SK-N-SH (cell line): ENCODE measurements at regions not wholly inside any gene's neighbourhood (a gene's known extent, or its start where the extent isn't known, plus 50 kb on each side); places are given as distances from the start of the nearest gene placed in this dataset.

ENCODE experiments used
- CTCF ChIA-PET: fragments of 300-600, 350-600 bp; formaldehyde crosslinking; extraction: SDS; loops from one replicate; lab custom pipeline; 2021; lab: Yijun Ruan, JAX
- POLR2A ChIA-PET: fragments of 350-600 bp; sonication (Branson Sonifier 250); formaldehyde crosslinking; extraction: SDS; loops from one replicate; lab custom pipeline; 2020; ENCODE audit warnings: antibody characterized with exemption, inconsistent platforms; lab: Yijun Ruan, JAX
- DNase-seq: peaks from one replicate; pipeline ENCODE4 v3.0.0; 2012
- H2AFZ ChIP-seq: fragments of 200-600 bp; sonication (generic); 2 replicates; pipeline ENCODE4 v1.8.1; 2016; ENCODE audit warnings: antibody characterized with exemption, mild to moderate bottlenecking, low read depth
- H3F3A ChIP-seq: fragments of 200-600 bp; sonication (generic); replicated peaks from 2 replicates; pipeline ENCODE3; 2016; ENCODE audit warnings: antibody characterized with exemption, mild to moderate bottlenecking; ENCODE audit not compliant: insufficient read depth
- H3K27ac ChIP-seq, 2 experiments: fragments of 200-500 bp in 1 of 2; fragments of 200-600 bp in 1 of 2; sonication (Bioruptor generic) in 1 of 2; sonication (generic), shearing (Covaris generic) in 1 of 2; 2 replicates each; pipeline versions ENCODE4 v1.5.1 to v1.6.1; 2014 to 2016; ENCODE audit warnings: low read depth in 2 of 2, inconsistent platforms in 1 of 2, low read length in 1 of 2, mild to moderate bottlenecking in 1 of 2, mixed read lengths in 1 of 2
- H3K27me3 ChIP-seq: fragments of 200-600 bp; sonication (generic), shearing (Covaris generic); 2 replicates; pipeline ENCODE4 v1.6.1; 2016; ENCODE audit warnings: mixed run types; ENCODE audit not compliant: insufficient read depth
- H3K36me3 ChIP-seq, 2 experiments: fragments of 200-500 bp in 1 of 2; fragments of 200-600 bp in 1 of 2; sonication (Bioruptor generic) in 1 of 2; sonication (generic) in 1 of 2; replicated peaks in 1 of 2; 2 replicates each; pipeline versions ENCODE3 to v1.5.1; 2014 to 2016; ENCODE audit warnings: low read length in 1 of 2, mild to moderate bottlenecking in 1 of 2; ENCODE audit not compliant: insufficient read depth in 2 of 2, control insufficient read depth in 1 of 2
- H3K4me1 ChIP-seq, 2 experiments: fragments of 200-500 bp in 1 of 2; fragments of 200-600 bp in 1 of 2; sonication (Bioruptor generic) in 1 of 2; sonication (generic), shearing (Covaris generic) in 1 of 2; 2 replicates each; pipeline versions ENCODE4 v1.5.1 to v1.6.1; 2014 to 2016; ENCODE audit warnings: low read depth in 1 of 2, low read length in 1 of 2, mixed run types in 1 of 2; ENCODE audit not compliant: insufficient read depth in 2 of 2, control insufficient read depth in 1 of 2
- H3K4me2 ChIP-seq: fragments of 200-600 bp; sonication (generic), shearing (Covaris generic); 2 replicates; pipeline ENCODE4 v1.6.1; 2017; ENCODE audit warnings: mixed run types
- H3K4me3 ChIP-seq, 2 experiments: fragments of 200-500 bp in 1 of 2; fragments of 200-600 bp in 1 of 2; sonication (Bioruptor generic) in 1 of 2; sonication (generic), shearing (Covaris generic) in 1 of 2; 2 replicates each; pipeline versions ENCODE4 v1.5.1 to v1.8.1; 2014 to 2016; ENCODE audit warnings: low read depth in 2 of 2, inconsistent platforms in 1 of 2, low read length in 1 of 2, mild to moderate bottlenecking in 1 of 2, mixed read lengths in 1 of 2, moderate library complexity in 1 of 2
- H3K79me2 ChIP-seq: fragments of 200-600 bp; sonication (generic); 2 replicates; pipeline ENCODE4 v1.8.1; 2017; ENCODE audit warnings: mild to moderate bottlenecking; ENCODE audit not compliant: insufficient read depth
- H3K9ac ChIP-seq: fragments of 200-600 bp; sonication (generic); 2 replicates; pipeline ENCODE4 v1.6.1; 2017; ENCODE audit warnings: mixed run types
- H3K9me2 ChIP-seq: fragments of 200-600 bp; sonication (generic); 2 replicates; pipeline ENCODE4 v1.6.1; 2017; ENCODE audit warnings: mixed run types
- H3K9me3 ChIP-seq: fragments of 200-600 bp; sonication (generic); 2 replicates; pipeline ENCODE4 v1.6.1; 2017; ENCODE audit warnings: mixed run types, mild to moderate bottlenecking, moderate library complexity
- H4K20me1 ChIP-seq: fragments of 200-600 bp; sonication (generic); 2 replicates; pipeline ENCODE4 v1.6.1; 2017; ENCODE audit warnings: mild to moderate bottlenecking, mixed run types; ENCODE audit not compliant: insufficient read depth
- ELF1 ChIP-seq: IDR thresholded peaks from 2 replicates; pipeline ENCODE4 v1.4.0; 2012
- EP300 ChIP-seq, 2 experiments: IDR thresholded peaks; 2 replicates each; pipeline versions ENCODE4 v1.4.0 to v1.6.1; 2012; ENCODE audit warnings: borderline replicate concordance in 1 of 2, low read depth in 1 of 2, low read length in 1 of 2
- EZH2phosphoT487 ChIP-seq: fragments of 200-600 bp; sonication (generic); IDR thresholded peaks from 2 replicates; pipeline ENCODE4 v1.6.1; 2017; ENCODE audit warnings: low read depth, mixed run types, mild to moderate bottlenecking, antibody characterized with exemption, moderate library complexity, borderline replicate concordance
- FOXM1 ChIP-seq: IDR thresholded peaks from 2 replicates; pipeline ENCODE4 v1.4.0; 2012; ENCODE audit warnings: low read depth, mild to moderate bottlenecking
- GATA2 ChIP-seq: sonication (generic); formaldehyde crosslinking; IDR thresholded peaks from 2 replicates; pipeline ENCODE4 v1.5.0; 2020; ENCODE audit warnings: mild to moderate bottlenecking, missing genetic modification reagents
- IRF3 ChIP-seq: fragments of 150-350 bp; IDR thresholded peaks from 2 replicates; pipeline ENCODE4 v1.6.1; 2016; ENCODE audit warnings: mild to moderate bottlenecking, low read depth, low read length
- MXI1 ChIP-seq: IDR thresholded peaks from 2 replicates; pipeline ENCODE4 v1.6.1; 2012; ENCODE audit warnings: mild to moderate bottlenecking, low read depth, low read length, improper control_type of control experiment
- NFIC ChIP-seq: IDR thresholded peaks from 2 replicates; pipeline ENCODE4 v1.4.0; 2012; ENCODE audit warnings: borderline replicate concordance
- NRF1 ChIP-seq: IDR thresholded peaks from 2 replicates; pipeline ENCODE4 v1.6.1; 2012; ENCODE audit warnings: low read depth, mild to moderate bottlenecking, low read length
- RCOR1 ChIP-seq: fragments of 150-350 bp; IDR thresholded peaks from 2 replicates; pipeline ENCODE4 v1.6.1; 2017; ENCODE audit warnings: antibody characterized with exemption, low read length
- RXRA ChIP-seq: IDR thresholded peaks from 2 replicates; pipeline ENCODE4 v1.4.0; 2012; ENCODE audit warnings: low read depth, mild to moderate bottlenecking, borderline replicate concordance
- SIN3A ChIP-seq: IDR thresholded peaks from 2 replicates; pipeline ENCODE4 v1.6.1; 2012; ENCODE audit warnings: low read depth, mild to moderate bottlenecking, low read length, moderate library complexity, borderline replicate concordance
- TCF12 ChIP-seq: IDR thresholded peaks from 2 replicates; pipeline ENCODE4 v1.4.0; 2012
- USF1 ChIP-seq: IDR thresholded peaks from 2 replicates; pipeline ENCODE4 v1.4.0; 2012; ENCODE audit warnings: low read depth, borderline replicate concordance
- USF2 ChIP-seq: fragments of 150-350 bp; IDR thresholded peaks from 2 replicates; pipeline ENCODE4 v1.6.1; 2017; ENCODE audit warnings: antibody characterized with exemption, low read length, low read depth, borderline replicate concordance
- YY1 ChIP-seq: IDR thresholded peaks from 2 replicates; pipeline ENCODE4 v1.4.0; 2012; ENCODE audit warnings: low read depth, mild to moderate bottlenecking
- ZBTB33 ChIP-seq: IDR thresholded peaks from 2 replicates; pipeline ENCODE4 v1.4.0; 2012; ENCODE audit warnings: low read depth, borderline replicate concordance
- WGBS: methylation state at CpG from one replicate; pipeline ENCODE4 v1.1.6; 2017; ENCODE audit warnings: low lambda C conversion rate; 5-methylcytosine and 5-hydroxymethylcytosine counted together

GRCh38 chr5:74135033-74135432 lies 505.5 kb downstream of the ENC1 start:
- POLR2A ChIA-PET = no interaction called here
- H3K4me1 ChIP-seq = peaks cover 0 to 13% of the 10 kb centered on the region in 2 experiments; a peak in 2 of 4 replicates
- no peaks in the 10 kb centered on the region for H3F3A ChIP-seq
- H3K9ac ChIP-seq = no peak overlapping the region
- no peak overlapping the region for H3K4me2 ChIP-seq
- no peak overlapping the region for H3K4me3 ChIP-seq
- H3K27me3 ChIP-seq = no peaks in the 10 kb centered on the region
- no peaks in the 10 kb centered on the region for H3K9me2 ChIP-seq
- DNase-seq = no peak
- no peaks in the 10 kb centered on the region for H3K36me3 ChIP-seq
- no peak overlapping the region for H3K27ac ChIP-seq
- no peak for TF ChIP-seq SIN3A
- TF ChIP-seq TCF12 = no peak
- TF ChIP-seq FOXM1 = no peak
- no peaks in the 10 kb centered on the region for H4K20me1 ChIP-seq
- CTCF ChIA-PET = no interaction called here
- no peaks in the 10 kb centered on the region for H3K9me3 ChIP-seq
- H2AFZ ChIP-seq = no peak overlapping the region
- 94% methylated on average over 1 of the region's 1 CpG for WGBS
- no peaks in the 10 kb centered on the region for H3K79me2 ChIP-seq

- H3K27me3 ChIP-seq = no peaks in the 10 kb centered on the region
- WGBS = 93% methylated on average over 3 of the region's 4 CpGs
- H3K27ac ChIP-seq = no peak overlapping the region
- no peak overlapping the region for H3K4me3 ChIP-seq
- no peak for TF ChIP-seq MXI1
- TF ChIP-seq EZH2phosphoT487 = no peak
- no peak for TF ChIP-seq EP300 (IDR thresholded peaks at IDR 0.05; ENCODE audit: borderline replicate concordance in 1 of 2, low read depth in 1 of 2, low read length in 1 of 2)
- H3K4me1 ChIP-seq = peaks cover 0 to 24% of the 10 kb centered on the region in 2 experiments; a peak in 2 of 4 replicates
- DNase-seq = no peak
- H3K79me2 ChIP-seq = no peaks in the 10 kb centered on the region
- H3K9me3 ChIP-seq = no peaks in the 10 kb centered on the region
- H3F3A ChIP-seq = no peaks in the 10 kb centered on the region
- no peak overlapping the region for H3K4me2 ChIP-seq
- no peak overlapping the region for H2AFZ ChIP-seq
- no peaks in the 10 kb centered on the region for H3K36me3 ChIP-seq
- no peak overlapping the region for H3K9ac ChIP-seq
- H3K9me2 ChIP-seq = no peaks in the 10 kb centered on the region
- H4K20me1 ChIP-seq = no peaks in the 10 kb centered on the region
- ChIA-PET POLR2A (no interaction called here), CTCF (interaction anchor here (1.3 to 1.6 kb wide), 2 partner anchors 29 to 57 kb away, joined by 3 to 4 read pairs; no protein-coding TSS in a partner anchor)
Measured at GRCh38 chr5:74132485-74132884, 506.5 kb downstream of the ARHGEF28 start.

GRCh38 chr5:74131250-74131649 lies 505.3 kb downstream of the ARHGEF28 start:
- H2AFZ ChIP-seq = no peak overlapping the region
- CTCF ChIA-PET = interaction anchor here (0.7 kb wide), 1 partner anchor 11 kb away, joined by 3 read pairs; no protein-coding TSS in a partner anchor
- no peaks in the 10 kb centered on the region for H3K27me3 ChIP-seq
- 82% methylated on average over 2 of the region's 2 CpGs for WGBS
- H3K9ac ChIP-seq = no peak overlapping the region
- H3F3A ChIP-seq = no peaks in the 10 kb centered on the region
- no peaks in the 10 kb centered on the region for H3K36me3 ChIP-seq
- no peak overlapping the region for H3K27ac ChIP-seq
- no peak overlapping the region for H3K4me2 ChIP-seq
- DNase-seq = no peak
- H3K9me2 ChIP-seq = no peaks in the 10 kb centered on the region
- no peaks in the 10 kb centered on the region for H3K9me3 ChIP-seq
- no peak overlapping the region for H3K4me3 ChIP-seq
- peaks cover 0 to 30% of the 10 kb centered on the region in 2 experiments; a peak in 2 of 4 replicates for H3K4me1 ChIP-seq
- no peaks in the 10 kb centered on the region for H4K20me1 ChIP-seq
- POLR2A ChIA-PET = no interaction called here
- no peaks in the 10 kb centered on the region for H3K79me2 ChIP-seq
- no peak for TF ChIP-seq GATA2 (CRISPR knock-in tag)
- TF ChIP-seq EP300 (IDR thresholded peaks at IDR 0.05; ENCODE audit: borderline replicate concordance in 1 of 2, low read depth in 1 of 2, low read length in 1 of 2) = no peak
- TF ChIP-seq EZH2phosphoT487 = no peak
- no peak for TF ChIP-seq RCOR1
- no peak for TF ChIP-seq ELF1
- TF ChIP-seq YY1 = no peak
- no peak for TF ChIP-seq NRF1
- no peak for TF ChIP-seq SIN3A
- no peak for TF ChIP-seq USF2
- TF ChIP-seq ZBTB33 = no peak
- no peak for TF ChIP-seq NFIC
- no peak for TF ChIP-seq MXI1
- TF ChIP-seq USF1 = no peak
- TF ChIP-seq IRF3 = no peak
- no peak for TF ChIP-seq RXRA
- no peak for TF ChIP-seq TCF12
